ENCODE measurements at regions not wholly inside any gene's neighbourhood (a gene's known extent, or its start where the extent isn't known, plus 50 kb on each side); places are given as distances from the start of the nearest gene placed in this dataset.

DNA sequence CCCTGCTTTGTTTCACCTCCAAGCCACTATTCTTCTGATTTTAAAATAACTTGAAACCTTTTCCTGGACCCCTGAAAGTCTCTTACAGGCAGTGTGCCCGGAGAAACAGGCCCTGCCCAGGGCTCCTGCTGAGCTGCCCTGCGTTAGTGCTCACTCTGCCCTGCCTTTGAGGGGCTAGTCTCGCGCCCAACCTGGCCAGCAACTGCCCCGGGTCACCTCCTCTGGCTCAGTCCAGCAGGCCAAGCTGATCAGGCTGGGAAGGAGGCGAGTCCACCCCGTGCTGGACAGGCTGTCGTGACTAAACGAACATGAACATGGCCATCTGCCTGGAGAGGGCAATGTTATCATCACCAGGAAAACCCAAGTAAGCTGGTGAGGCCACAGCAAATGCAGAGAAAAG is 245.4 kb downstream of the ANKRD60 start:
- Histone ChIP-seq H2BK20ac (ENCODE audit: low read length) (no peak overlapping the region), H4K20me1 (replicated peaks in 1 of 2; ENCODE audit: control insufficient read depth in 1 of 2, insufficient read depth in 2 of 2, low read length in 2 of 2) (no peaks in the 10 kb centered on the region), H4K91ac (replicated peaks; ENCODE audit: insufficient read length, low read length) (peak overlapping the region; percentile 10), H3K9me3 (ENCODE audit: insufficient read depth in 2 of 2, low read depth in 1 of 2, low read length in 1 of 2) (no peaks in the 10 kb centered on the region), H3K27ac (ENCODE audit: low read depth, low read length) (no peak overlapping the region), H3K4ac (replicated peaks; ENCODE audit: insufficient read length, low read depth, low read length) (no peak overlapping the region), H4K8ac (ENCODE audit: extremely low read depth, insufficient read depth, low read length) (no peak overlapping the region), H2BK120ac (replicated peaks; ENCODE audit: low read depth, low read length) (no peak overlapping the region), H3K18ac (ENCODE audit: extremely low read depth, low read length) (no peak overlapping the region), H2AFZ (ENCODE audit: low read length) (no peak overlapping the region), H3K79me1 (ENCODE audit: low read depth, low read length) (no peaks in the 10 kb centered on the region), H3K56ac (replicated peaks; ENCODE audit: insufficient read length, low read depth, low read length) (no peak overlapping the region), H3K4me2 (ENCODE audit: insufficient read depth in 1 of 2, low read depth in 2 of 2, low read length in 2 of 2) (no peak overlapping the region), H4K5ac (ENCODE audit: insufficient read length, low read depth, low read length) (no peak overlapping the region), H3K27me3 (replicated peaks in 1 of 4; ENCODE audit: control insufficient read depth in 3 of 4, extremely low read depth in 1 of 4, insufficient read depth in 3 of 4, low read length in 3 of 4) (peaks cover 0 to 3% (median 0%) of the 10 kb centered on the region in 4 experiments; a peak in 1 of 7 replicates), H3K23ac (ENCODE audit: insufficient read length) (no peak overlapping the region), H3K36me3 (ENCODE audit: control insufficient read depth in 2 of 4, insufficient read depth in 4 of 4, low read length in 3 of 4) (no peaks in the 10 kb centered on the region), H2BK5ac (ENCODE audit: low read depth, low read length) (no peak overlapping the region), H3K4me1 (replicated peaks in 1 of 4; ENCODE audit: control insufficient read depth in 3 of 4, insufficient read depth in 4 of 4, low read length in 3 of 4) (peaks cover 0 to 2% (median 0%) of the 10 kb centered on the region in 4 experiments; a peak in 1 of 7 replicates), H3K23me2 (ENCODE audit: low read depth, low read length) (no peaks in the 10 kb centered on the region), H2BK15ac (ENCODE audit: low read length) (no peak overlapping the region), H2AK5ac (ENCODE audit: low read depth, low read length) (no peak overlapping the region), H2BK12ac (ENCODE audit: low read depth, low read length) (no peak overlapping the region), H3K4me3 (ENCODE audit: extremely low read depth in 1 of 4, insufficient read depth in 2 of 4, low read depth in 3 of 4, low read length in 4 of 4) (no peak overlapping the region), H3K9ac (replicated peaks in 1 of 4; ENCODE audit: extremely low read depth in 1 of 4, low read depth in 3 of 4, low read length in 3 of 4) (no peak overlapping the region), H3K79me2 (ENCODE audit: control insufficient read depth in 1 of 2, insufficient read depth in 2 of 2, low read length in 2 of 2) (no peaks in the 10 kb centered on the region), H3K14ac (ENCODE audit: insufficient read length) (no peak overlapping the region)
- DNase-seq (ENCODE audit: low read depth in 1 of 2, low spot score in 2 of 2) (no peak), FAIRE-seq (no peak)
- CTCF ChIA-PET (ENCODE audit: partially characterized antibody) = interaction anchor here (0.5 to 2.0 kb wide), 2 partner anchors 45 to 506 kb away, joined by 4 to 5 read pairs; no protein-coding TSS in a partner anchor
- POLR2A ChIA-PET (ENCODE audit: partially characterized antibody) = no interaction called here
- WGBS, 2 experiments (ENCODE audit: extremely low coverage in 1 of 2, insufficient coverage in 1 of 2, insufficient read length in 1 of 2, insufficient replicate concordance in 2 of 2, low coverage in 1 of 2, low lambda C conversion rate in 2 of 2, missing lambda C conversion rate in 1 of 2) = 86% methylated on average over 9 of the region's 9 CpGs; no CpG with 5 or more reads in 1 of the 2 experiments
- TF ChIP-seq RAD21 (IDR thresholded peaks at IDR 0.05 in 1 of 2, conservative IDR thresholded peaks at IDR 0.05 in 1 of 2; ENCODE audit: low read depth in 2 of 2, low read length in 2 of 2) (no peak), CBX8 (IDR thresholded peaks at IDR 0.05; ENCODE audit: borderline replicate concordance, low read depth, low read length) (no peak), CHD2 (IDR thresholded peaks at IDR 0.05; ENCODE audit: low read length) (no peak), ASH2L (IDR thresholded peaks at IDR 0.05; ENCODE audit: low read length) (no peak), EGR1 (IDR thresholded peaks at IDR 0.05; ENCODE audit: borderline replicate concordance, low read depth, low read length) (no peak), BACH1 (IDR thresholded peaks at IDR 0.05; ENCODE audit: low read length) (no peak), NANOG (IDR thresholded peaks at IDR 0.05; ENCODE audit: insufficient read depth, low read depth, low read length, poor library complexity, severe bottlenecking) (no peak), PHF8 (conservative IDR thresholded peaks at IDR 0.05; ENCODE audit: low read depth, low read length) (no peak), BCL11A (IDR thresholded peaks at IDR 0.05; ENCODE audit: low read depth in 2 of 2, low read length in 2 of 2) (no peak), YY1 (IDR thresholded peaks at IDR 0.05; ENCODE audit: low read depth, low read length) (no peak), CHD1 (IDR thresholded peaks at IDR 0.05; ENCODE audit: low read depth, low read length) (no peak), RNF2 (IDR thresholded peaks at IDR 0.05; ENCODE audit: borderline replicate concordance, low read depth, low read length, missing control alignments, poor library complexity, severe bottlenecking) (no peak), HDAC6 (IDR thresholded peaks at IDR 0.05; ENCODE audit: low read depth, low read length) (no peak), MAFK (IDR thresholded peaks at IDR 0.05; ENCODE audit: low read depth, low read length) (no peak), KDM4A (IDR thresholded peaks at IDR 0.05; ENCODE audit: low read depth, low read length, severe bottlenecking) (no peak)

Data from H1 (cell line).